Neural cell (in vitro differentiated cells): ENCODE measurements at regions not wholly inside any gene's neighbourhood (a gene's known extent, or its start where the extent isn't known, plus 50 kb on each side); places are given as distances from the start of the nearest gene placed in this dataset.

Experiments
- H2AFZ ChIP-seq: fragments of 200-600, 300-800 bp; sonication (generic), shearing (Covaris generic); 2 replicates; pipeline ENCODE4 v1.6.0; 2014; ENCODE audit warnings: low read depth, mild to moderate bottlenecking, antibody characterized with exemption, low read length, moderate library complexity
- H3F3A ChIP-seq: fragments of 200-600 bp; shearing (Covaris generic); 2 replicates; pipeline ENCODE4 v1.6.1; 2016; ENCODE audit warnings: mild to moderate bottlenecking, moderate library complexity, mixed read lengths, antibody characterized with exemption, low read length; ENCODE audit not compliant: insufficient read depth, poor library complexity, severe bottlenecking
- H3K27ac ChIP-seq: fragments of 200-600, 300-800 bp; sonication (generic), shearing (Covaris generic); 2 replicates; pipeline ENCODE4 v1.5.1; 2014; ENCODE audit warnings: mild to moderate bottlenecking, low read length, moderate library complexity
- H3K27me3 ChIP-seq: fragments of 300-800, 200-600 bp; sonication (generic), shearing (Covaris generic); 2 replicates; pipeline ENCODE4 v1.6.0; 2014; ENCODE audit warnings: mild to moderate bottlenecking, low read depth, low read length, moderate library complexity; ENCODE audit not compliant: insufficient read depth
- H3K36me3 ChIP-seq: fragments of 300-800, 200-600 bp; sonication (generic), shearing (Covaris generic); 2 replicates; pipeline ENCODE4 v1.5.1; 2014; ENCODE audit warnings: mild to moderate bottlenecking, antibody characterized with exemption, low read length, moderate library complexity; ENCODE audit not compliant: insufficient read depth
- H3K4me2 ChIP-seq: fragments of 300-800, 200-600 bp; sonication (generic), shearing (Covaris generic); 2 replicates; pipeline ENCODE4 v1.6.0; 2014; ENCODE audit warnings: mild to moderate bottlenecking, low read length
- H3K4me3 ChIP-seq: fragments of 300-800, 200-600 bp; sonication (generic), shearing (Covaris generic); 2 replicates; pipeline ENCODE4 v1.5.1; 2014; ENCODE audit warnings: mild to moderate bottlenecking, low read length, moderate library complexity
- H3K79me2 ChIP-seq: fragments of 200-600 bp; shearing (Covaris generic); replicated peaks from 2 replicates; pipeline ENCODE4 v1.6.0; 2014; ENCODE audit warnings: mild to moderate bottlenecking, low read length, moderate library complexity; ENCODE audit not compliant: insufficient read depth
- H3K9ac ChIP-seq: fragments of 300-800, 200-600 bp; sonication (generic), shearing (Covaris generic); 2 replicates; pipeline ENCODE4 v1.6.1; 2016; ENCODE audit warnings: mild to moderate bottlenecking, low read length, mixed read lengths
- H3K9me2 ChIP-seq: fragments of 200-600 bp; shearing (Covaris generic); 2 replicates; pipeline ENCODE4 v1.6.1; 2016; ENCODE audit warnings: mild to moderate bottlenecking, low read length, mixed read lengths; ENCODE audit not compliant: insufficient read depth
- H3K9me3 ChIP-seq: fragments of 200-600, 300-800 bp; sonication (generic), shearing (Covaris generic); 2 replicates; pipeline ENCODE4 v1.6.1; 2016; ENCODE audit warnings: mild to moderate bottlenecking, mixed run types, low read length, moderate library complexity, mixed read lengths
- H4K20me1 ChIP-seq: fragments of 200-600 bp; shearing (Covaris generic); 2 replicates; pipeline ENCODE4 v1.6.1; 2016; ENCODE audit warnings: mild to moderate bottlenecking, mixed run types; ENCODE audit not compliant: insufficient read depth
- EP300 ChIP-seq: fragments of 450-650 bp; conservative IDR thresholded peaks from 2 replicates; pipeline ENCODE4 v1.6.1; 2014; ENCODE audit warnings: antibody characterized with exemption, mild to moderate bottlenecking, moderate library complexity; ENCODE audit not compliant: poor library complexity, severe bottlenecking
- EZH2 ChIP-seq: fragments of 200-600, 300-800 bp; shearing (Covaris generic), sonication (generic); IDR thresholded peaks from 2 replicates; pipeline ENCODE4 v1.6.1; 2014; ENCODE audit warnings: antibody characterized with exemption, low read length, borderline replicate concordance, mild to moderate bottlenecking; ENCODE audit not compliant: insufficient read depth, poor library complexity, severe bottlenecking
- MXI1 ChIP-seq: fragments of 450-650 bp; conservative IDR thresholded peaks from 2 replicates; pipeline ENCODE4 v1.6.1; 2014; ENCODE audit warnings: antibody characterized with exemption, mild to moderate bottlenecking; ENCODE audit not compliant: poor library complexity, severe bottlenecking
- POLR2AphosphoS5 ChIP-seq: IDR thresholded peaks from 2 replicates; pipeline ENCODE4 v1.6.1; 2012
- RAD21 ChIP-seq: fragments of 450-650 bp; conservative IDR thresholded peaks from 2 replicates; pipeline ENCODE4 v1.6.1; 2014; ENCODE audit warnings: antibody characterized with exemption, mild to moderate bottlenecking, moderate library complexity
- SMC3 ChIP-seq: fragments of 450-650 bp; conservative IDR thresholded peaks from 2 replicates; pipeline ENCODE4 v1.6.1; 2014; ENCODE audit warnings: antibody characterized with exemption, mild to moderate bottlenecking, moderate library complexity; ENCODE audit not compliant: poor library complexity
- TAF1 ChIP-seq: IDR thresholded peaks from 2 replicates; pipeline ENCODE4 v1.6.1; 2012; ENCODE audit warnings: low read depth
- TF ChIP-seq, protein P1 (sequence below): IDR thresholded peaks from 2 replicates; pipeline ENCODE4 v1.6.1; 2012; ENCODE audit warnings: borderline replicate concordance
- TF ChIP-seq, protein P2 (sequence below): fragments of 450-650 bp; IDR thresholded peaks from 2 replicates; pipeline ENCODE4 v1.5.1; 2014; ENCODE audit warnings: antibody characterized with exemption, mild to moderate bottlenecking, moderate library complexity; ENCODE audit not compliant: poor library complexity, severe bottlenecking

DNA sequence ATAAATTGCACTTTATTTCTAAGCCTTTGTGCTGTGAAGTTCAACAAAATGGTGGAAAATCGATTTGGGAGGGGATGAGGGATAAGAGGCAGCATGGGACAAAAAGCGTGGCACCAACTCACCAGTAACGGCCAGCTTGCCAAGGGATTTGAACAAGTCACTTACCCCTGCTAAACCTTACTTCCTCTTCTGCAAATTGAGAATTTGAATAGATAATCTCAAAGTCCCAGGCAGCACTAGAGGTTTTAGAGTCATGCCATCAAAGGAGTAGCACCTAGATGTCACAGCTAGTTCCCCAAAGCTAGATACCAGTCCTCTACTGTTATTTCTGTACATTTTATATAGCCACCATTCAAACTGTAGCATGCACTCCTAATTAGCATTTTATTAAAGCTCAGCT is 83.7 kb upstream of the VRK2 start:
- H3K9ac ChIP-seq: no peak overlapping the region
- no peaks in the 10 kb centered on the region for H3K79me2 ChIP-seq
- no peaks in the 10 kb centered on the region for H3K9me2 ChIP-seq
- TF ChIP-seq, protein P1, sequence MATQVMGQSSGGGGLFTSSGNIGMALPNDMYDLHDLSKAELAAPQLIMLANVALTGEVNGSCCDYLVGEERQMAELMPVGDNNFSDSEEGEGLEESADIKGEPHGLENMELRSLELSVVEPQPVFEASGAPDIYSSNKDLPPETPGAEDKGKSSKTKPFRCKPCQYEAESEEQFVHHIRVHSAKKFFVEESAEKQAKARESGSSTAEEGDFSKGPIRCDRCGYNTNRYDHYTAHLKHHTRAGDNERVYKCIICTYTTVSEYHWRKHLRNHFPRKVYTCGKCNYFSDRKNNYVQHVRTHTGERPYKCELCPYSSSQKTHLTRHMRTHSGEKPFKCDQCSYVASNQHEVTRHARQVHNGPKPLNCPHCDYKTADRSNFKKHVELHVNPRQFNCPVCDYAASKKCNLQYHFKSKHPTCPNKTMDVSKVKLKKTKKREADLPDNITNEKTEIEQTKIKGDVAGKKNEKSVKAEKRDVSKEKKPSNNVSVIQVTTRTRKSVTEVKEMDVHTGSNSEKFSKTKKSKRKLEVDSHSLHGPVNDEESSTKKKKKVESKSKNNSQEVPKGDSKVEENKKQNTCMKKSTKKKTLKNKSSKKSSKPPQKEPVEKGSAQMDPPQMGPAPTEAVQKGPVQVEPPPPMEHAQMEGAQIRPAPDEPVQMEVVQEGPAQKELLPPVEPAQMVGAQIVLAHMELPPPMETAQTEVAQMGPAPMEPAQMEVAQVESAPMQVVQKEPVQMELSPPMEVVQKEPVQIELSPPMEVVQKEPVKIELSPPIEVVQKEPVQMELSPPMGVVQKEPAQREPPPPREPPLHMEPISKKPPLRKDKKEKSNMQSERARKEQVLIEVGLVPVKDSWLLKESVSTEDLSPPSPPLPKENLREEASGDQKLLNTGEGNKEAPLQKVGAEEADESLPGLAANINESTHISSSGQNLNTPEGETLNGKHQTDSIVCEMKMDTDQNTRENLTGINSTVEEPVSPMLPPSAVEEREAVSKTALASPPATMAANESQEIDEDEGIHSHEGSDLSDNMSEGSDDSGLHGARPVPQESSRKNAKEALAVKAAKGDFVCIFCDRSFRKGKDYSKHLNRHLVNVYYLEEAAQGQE: no peak
- no peak for TF ChIP-seq EZH2
- TF ChIP-seq MXI1: no peak
- no peak for TF ChIP-seq EP300
- no peak for TF ChIP-seq RAD21
- TF ChIP-seq, protein P2, sequence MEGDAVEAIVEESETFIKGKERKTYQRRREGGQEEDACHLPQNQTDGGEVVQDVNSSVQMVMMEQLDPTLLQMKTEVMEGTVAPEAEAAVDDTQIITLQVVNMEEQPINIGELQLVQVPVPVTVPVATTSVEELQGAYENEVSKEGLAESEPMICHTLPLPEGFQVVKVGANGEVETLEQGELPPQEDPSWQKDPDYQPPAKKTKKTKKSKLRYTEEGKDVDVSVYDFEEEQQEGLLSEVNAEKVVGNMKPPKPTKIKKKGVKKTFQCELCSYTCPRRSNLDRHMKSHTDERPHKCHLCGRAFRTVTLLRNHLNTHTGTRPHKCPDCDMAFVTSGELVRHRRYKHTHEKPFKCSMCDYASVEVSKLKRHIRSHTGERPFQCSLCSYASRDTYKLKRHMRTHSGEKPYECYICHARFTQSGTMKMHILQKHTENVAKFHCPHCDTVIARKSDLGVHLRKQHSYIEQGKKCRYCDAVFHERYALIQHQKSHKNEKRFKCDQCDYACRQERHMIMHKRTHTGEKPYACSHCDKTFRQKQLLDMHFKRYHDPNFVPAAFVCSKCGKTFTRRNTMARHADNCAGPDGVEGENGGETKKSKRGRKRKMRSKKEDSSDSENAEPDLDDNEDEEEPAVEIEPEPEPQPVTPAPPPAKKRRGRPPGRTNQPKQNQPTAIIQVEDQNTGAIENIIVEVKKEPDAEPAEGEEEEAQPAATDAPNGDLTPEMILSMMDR: no peak
- TF ChIP-seq POLR2AphosphoS5: no peak
- no peak for TF ChIP-seq SMC3
- no peak overlapping the region for H3K4me3 ChIP-seq
- H3K9me3 ChIP-seq: no peaks in the 10 kb centered on the region
- no peaks in the 10 kb centered on the region for H3F3A ChIP-seq
- no peaks in the 10 kb centered on the region for H4K20me1 ChIP-seq
- no peaks in the 10 kb centered on the region for H3K27me3 ChIP-seq
- H3K27ac ChIP-seq: no peak overlapping the region
- no peak overlapping the region for H2AFZ ChIP-seq
- H3K4me2 ChIP-seq: no peak overlapping the region
- no peaks in the 10 kb centered on the region for H3K36me3 ChIP-seq

DNA sequence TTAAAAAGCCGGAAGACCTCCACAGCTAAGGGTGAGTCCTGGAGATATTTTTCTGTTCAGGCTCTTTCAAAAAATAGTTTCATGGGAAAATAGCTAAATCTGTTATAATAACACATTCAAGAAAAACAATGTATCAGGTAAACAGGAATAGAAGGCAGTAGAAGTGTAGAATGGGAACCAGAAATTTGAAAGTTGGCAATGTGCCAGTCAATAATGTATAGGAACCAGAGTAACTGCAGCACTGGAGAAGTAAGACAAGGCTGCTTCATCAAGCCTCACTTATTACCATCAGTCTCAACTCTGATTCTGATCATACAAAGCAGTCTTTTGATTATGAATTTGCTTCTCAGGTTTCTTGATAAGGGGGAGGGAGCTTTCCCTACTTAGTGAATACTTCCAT is 81.4 kb upstream of the VRK2 start:
- H3K27me3 ChIP-seq: no peaks in the 10 kb centered on the region
- H3K9ac ChIP-seq: no peak overlapping the region
- no peak overlapping the region for H2AFZ ChIP-seq
- H3F3A ChIP-seq: no peaks in the 10 kb centered on the region
- no peak for TF ChIP-seq POLR2AphosphoS5
- H3K9me3 ChIP-seq: no peaks in the 10 kb centered on the region
- no peaks in the 10 kb centered on the region for H3K79me2 ChIP-seq
- H4K20me1 ChIP-seq: no peaks in the 10 kb centered on the region
- H3K4me3 ChIP-seq: no peak overlapping the region
- H3K9me2 ChIP-seq: no peaks in the 10 kb centered on the region
- H3K36me3 ChIP-seq: no peaks in the 10 kb centered on the region
- H3K4me2 ChIP-seq: no peak overlapping the region
- no peak overlapping the region for H3K27ac ChIP-seq

DNA sequence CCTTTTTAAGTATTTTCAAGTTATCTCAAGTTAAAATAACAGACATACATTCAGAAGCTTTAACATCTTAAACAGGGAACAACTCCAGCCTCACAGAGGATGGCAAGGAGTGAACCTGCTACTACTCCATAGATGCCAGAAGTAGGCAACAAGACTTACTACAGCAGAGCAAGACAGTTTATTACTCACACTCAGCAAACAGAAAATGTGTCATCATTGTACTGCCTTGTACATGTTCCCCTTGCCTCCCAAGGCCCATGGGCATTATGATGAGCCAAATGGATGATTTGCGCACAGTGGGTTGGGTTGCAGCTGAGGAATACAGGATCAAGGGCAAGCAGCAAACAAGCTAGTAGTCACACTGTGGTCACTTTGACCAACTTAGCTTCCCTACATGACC is 80.6 kb upstream of the VRK2 start:
- Histone ChIP-seq H3K27me3 (no peaks in the 10 kb centered on the region), H3K36me3 (no peaks in the 10 kb centered on the region), H3K27ac (no peak overlapping the region), H3K9ac (no peak overlapping the region), H4K20me1 (no peaks in the 10 kb centered on the region), H3K79me2 (no peaks in the 10 kb centered on the region), H3K9me2 (no peaks in the 10 kb centered on the region), H3K9me3 (no peaks in the 10 kb centered on the region), H2AFZ (no peak overlapping the region), H3K4me3 (no peak overlapping the region), H3F3A (no peaks in the 10 kb centered on the region), H3K4me2 (no peak overlapping the region)
- TF ChIP-seq EP300 (no peak), POLR2AphosphoS5 (no peak), EZH2 (no peak), TAF1 (no peak), SMC3 (no peak), RAD21 (no peak), MXI1 (no peak)
- TF ChIP-seq, protein P2: no peak
- TF ChIP-seq, protein P1: no peak
